Astrocyte of the spinal cord (primary cell): ENCODE measurements at regions not wholly inside any gene's neighbourhood (a gene's known extent, or its start where the extent isn't known, plus 50 kb on each side); places are given as distances from the start of the nearest gene placed in this dataset.
A peak's percentile ranks its signal among the peaks of the same experiment; 100 is the strongest.

Source experiments
- DNase-seq: peaks from one replicate; pipeline ENCODE4 v3.0.0; 2011; ENCODE audit warnings: low read depth, low spot score
- H3K4me3 ChIP-seq: 2 replicates; pipeline ENCODE4 v1.5.1; 2011; ENCODE audit warnings: low read depth, mild to moderate bottlenecking, low read length, moderate library complexity
- in situ Hi-C: cut with HindIII; loops from 2 replicates; pipeline ENCODE4 v1.10.0; 2017; ENCODE audit warnings: low sequenced_read_pairs
- TF ChIP-seq, protein P1 (sequence below): IDR thresholded peaks from 2 replicates; pipeline ENCODE4 v1.5.1; 2012; ENCODE audit warnings: low read depth, mild to moderate bottlenecking, low read length, inconsistent platforms

- in situ Hi-C loops = no loop called here
- no peak for DNase-seq
- no peak overlapping the region for H3K4me3 ChIP-seq
- TF ChIP-seq, protein P1, sequence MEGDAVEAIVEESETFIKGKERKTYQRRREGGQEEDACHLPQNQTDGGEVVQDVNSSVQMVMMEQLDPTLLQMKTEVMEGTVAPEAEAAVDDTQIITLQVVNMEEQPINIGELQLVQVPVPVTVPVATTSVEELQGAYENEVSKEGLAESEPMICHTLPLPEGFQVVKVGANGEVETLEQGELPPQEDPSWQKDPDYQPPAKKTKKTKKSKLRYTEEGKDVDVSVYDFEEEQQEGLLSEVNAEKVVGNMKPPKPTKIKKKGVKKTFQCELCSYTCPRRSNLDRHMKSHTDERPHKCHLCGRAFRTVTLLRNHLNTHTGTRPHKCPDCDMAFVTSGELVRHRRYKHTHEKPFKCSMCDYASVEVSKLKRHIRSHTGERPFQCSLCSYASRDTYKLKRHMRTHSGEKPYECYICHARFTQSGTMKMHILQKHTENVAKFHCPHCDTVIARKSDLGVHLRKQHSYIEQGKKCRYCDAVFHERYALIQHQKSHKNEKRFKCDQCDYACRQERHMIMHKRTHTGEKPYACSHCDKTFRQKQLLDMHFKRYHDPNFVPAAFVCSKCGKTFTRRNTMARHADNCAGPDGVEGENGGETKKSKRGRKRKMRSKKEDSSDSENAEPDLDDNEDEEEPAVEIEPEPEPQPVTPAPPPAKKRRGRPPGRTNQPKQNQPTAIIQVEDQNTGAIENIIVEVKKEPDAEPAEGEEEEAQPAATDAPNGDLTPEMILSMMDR = no peak
Observed at GRCh38 chr13:109427695-109428094, 358.7 kb downstream of the IRS2 start.

- DNase-seq = peak; percentile 39
- H3K4me3 ChIP-seq = no peak overlapping the region
- in situ Hi-C loops = no loop called here
- TF ChIP-seq, protein P1 = no peak
Observed at GRCh38 chr13:109427148-109427547, 359.2 kb downstream of the IRS2 start.

GRCh38 chr13:109426690-109426990, 359.7 kb downstream of the IRS2 start:
- no peak overlapping the region for H3K4me3 ChIP-seq
- in situ Hi-C loops = no loop called here
- TF ChIP-seq, protein P1 = no peak
- no peak for DNase-seq

DNA sequence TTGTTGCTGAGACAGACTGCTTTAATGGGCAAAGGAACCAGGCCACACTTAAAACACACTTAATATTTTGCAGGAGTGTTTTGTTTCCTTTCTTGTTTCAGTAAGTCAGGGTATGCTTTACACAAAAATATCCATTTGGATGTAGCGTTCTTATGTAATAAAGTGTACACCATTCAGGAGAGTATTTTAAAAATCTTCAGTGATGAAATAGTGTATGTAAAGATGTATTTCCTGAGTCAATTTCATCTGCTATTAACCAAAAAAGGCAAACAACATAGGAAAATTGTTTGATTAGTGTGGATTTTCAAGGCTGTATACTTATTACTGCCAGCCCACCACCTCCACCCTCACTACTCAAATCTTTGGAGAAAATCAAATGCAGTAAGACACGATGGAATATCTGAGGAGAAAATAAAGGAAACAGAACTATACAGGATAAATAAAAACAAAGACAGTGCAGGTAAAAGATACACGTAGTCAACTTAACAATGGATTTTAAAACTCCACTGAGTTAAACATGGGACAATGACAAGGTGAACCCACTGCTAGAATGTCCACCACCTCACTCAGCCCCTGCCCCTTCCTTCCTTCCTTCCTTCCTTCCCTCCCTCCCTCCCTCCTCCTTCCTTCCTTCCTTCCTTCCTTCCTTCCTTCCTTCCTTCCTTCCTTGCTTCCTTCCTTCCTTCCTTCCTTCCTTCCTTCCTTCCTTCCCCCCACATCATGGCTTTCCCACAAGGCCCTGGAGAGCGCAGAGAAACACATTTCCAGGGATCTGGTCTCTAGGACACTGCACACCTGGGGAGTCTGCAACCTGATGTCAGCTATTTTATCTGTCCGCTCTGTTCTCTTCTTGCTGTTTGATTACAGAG, 360.3 kb downstream of the IRS2 start:
- H3K4me3 ChIP-seq = no peak overlapping the region
- in situ Hi-C loops = no loop called here
- DNase-seq = no peak
- TF ChIP-seq, protein P1 = no peak

GRCh38 chr13:109422161-109422560, 364.2 kb downstream of the IRS2 start:
- H3K4me3 ChIP-seq = no peak overlapping the region
- TF ChIP-seq, protein P1 = no peak
- in situ Hi-C loops = no loop called here
- no peak for DNase-seq

- no peak overlapping the region for H3K4me3 ChIP-seq
- DNase-seq = no peak
- in situ Hi-C loops = no loop called here
- TF ChIP-seq, protein P1 = no peak
Observed at GRCh38 chr13:109419896-109420295, 366.5 kb downstream of the IRS2 start.
